HEK293T (cell line): ENCODE measurements at regions not wholly inside any gene's neighbourhood (a gene's known extent, or its start where the extent isn't known, plus 50 kb on each side); places are given as distances from the start of the nearest gene placed in this dataset.

Experiments used
- CTCF ChIA-PET: fragments of 350-600 bp; formaldehyde crosslinking; extraction: SDS; loops from one replicate; lab custom pipeline; 2021; ENCODE audit warnings: antibody characterized with exemption, inconsistent platforms; lab: Yijun Ruan, JAX
- POLR2A ChIA-PET: fragments of 350-600 bp; formaldehyde crosslinking; extraction: SDS; loops from one replicate; lab custom pipeline; 2020; ENCODE audit warnings: antibody characterized with exemption, inconsistent platforms; lab: Yijun Ruan, JAX
- DNase-seq: peaks from one replicate; pipeline ENCODE4 v3.0.0; 2012; ENCODE audit warnings: mixed read lengths; ENCODE audit errors: extremely low spot score
- ARNT ChIP-seq: fragments of 450-650 bp; IDR thresholded peaks from 2 replicates; pipeline ENCODE4 v1.6.1; 2017; ENCODE audit warnings: mild to moderate bottlenecking
- BHLHE40 ChIP-seq: fragments of 450-650 bp; IDR thresholded peaks from 2 replicates; pipeline ENCODE4 v1.6.1; 2016; ENCODE audit warnings: mild to moderate bottlenecking, moderate library complexity, borderline replicate concordance
- CTBP1 ChIP-seq: fragments of 450-650 bp; IDR thresholded peaks from 2 replicates; pipeline ENCODE4 v1.6.1; 2016; ENCODE audit warnings: borderline replicate concordance
- ELF4 ChIP-seq: fragments of 450-650 bp; IDR thresholded peaks from 2 replicates; pipeline ENCODE4 v1.6.1; 2017; ENCODE audit warnings: antibody characterized with exemption
- FOXA1 ChIP-seq: fragments of 450-650 bp; IDR thresholded peaks from 2 replicates; pipeline ENCODE4 v1.6.1; 2016; ENCODE audit warnings: mild to moderate bottlenecking
- FOXK2 ChIP-seq: fragments of 450-650 bp; IDR thresholded peaks from 2 replicates; pipeline ENCODE4 v1.6.1; 2016; ENCODE audit warnings: mild to moderate bottlenecking
- FOXM1 ChIP-seq: fragments of 450-650 bp; IDR thresholded peaks from 2 replicates; pipeline ENCODE4 v1.6.1; 2017; ENCODE audit warnings: mild to moderate bottlenecking, borderline replicate concordance
- HDGF ChIP-seq: fragments of 450-650 bp; IDR thresholded peaks from 2 replicates; pipeline ENCODE4 v1.6.1; 2017; ENCODE audit warnings: antibody characterized with exemption, borderline replicate concordance
- L3MBTL2 ChIP-seq: fragments of 450-650 bp; conservative IDR thresholded peaks from 2 replicates; pipeline ENCODE4 v1.6.1; 2016; ENCODE audit warnings: mild to moderate bottlenecking
- LEF1 ChIP-seq: fragments of 450-650 bp; IDR thresholded peaks from 2 replicates; pipeline ENCODE4 v1.6.1; 2017; ENCODE audit warnings: mild to moderate bottlenecking, borderline replicate concordance
- NFRKB ChIP-seq: fragments of 450-650 bp; IDR thresholded peaks from 2 replicates; pipeline ENCODE4 v1.6.1; 2016; ENCODE audit warnings: mild to moderate bottlenecking, moderate library complexity
- PKNOX1 ChIP-seq: fragments of 450-650 bp; IDR thresholded peaks from 2 replicates; pipeline ENCODE4 v1.6.1; 2016
- SP1 ChIP-seq: fragments of 450-650 bp; IDR thresholded peaks from 2 replicates; pipeline ENCODE4 v1.6.1; 2017
- SUZ12 ChIP-seq: fragments of 450-650 bp; IDR thresholded peaks from 2 replicates; pipeline ENCODE4 v1.6.1; 2016; ENCODE audit warnings: mild to moderate bottlenecking
- TARDBP ChIP-seq: fragments of 450-650 bp; IDR thresholded peaks from 2 replicates; pipeline ENCODE4 v1.6.1; 2016
- ZNF384 ChIP-seq: fragments of 450-650 bp; IDR thresholded peaks from 2 replicates; pipeline ENCODE4 v1.6.1; 2016

DNA sequence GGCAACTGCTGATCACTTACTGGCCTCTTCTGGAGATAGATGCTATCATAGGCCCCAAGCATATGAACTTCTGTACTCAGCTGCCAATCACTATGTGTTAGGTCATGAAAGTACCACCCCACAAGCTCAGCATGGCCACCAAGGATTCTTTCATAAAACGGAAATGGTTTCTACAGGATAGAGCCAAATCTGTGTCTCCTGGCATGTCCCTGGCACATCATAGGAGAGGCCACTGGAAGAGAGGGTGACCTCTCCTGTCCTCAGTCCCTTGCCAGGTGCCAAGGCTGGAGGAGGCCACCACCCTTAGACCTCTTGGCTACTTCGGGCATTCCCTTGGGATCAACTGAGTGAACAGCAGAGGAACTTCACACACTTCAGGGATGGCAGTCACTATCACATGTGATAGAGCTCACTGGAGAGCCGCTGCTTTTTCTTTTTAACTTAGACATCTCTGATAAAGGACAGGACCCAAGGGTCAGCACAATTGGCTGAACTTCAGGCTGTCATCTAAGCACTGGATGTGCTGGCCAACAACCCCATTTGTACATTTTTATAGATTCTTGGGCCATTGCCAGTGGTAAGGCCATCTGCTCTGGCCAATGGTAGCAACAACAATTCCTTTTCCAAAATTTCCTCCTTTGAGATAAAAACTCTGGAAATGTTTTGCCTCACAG lies 425.2 kb downstream of the SQOR start:
- TF ChIP-seq ELF4 (no peak), L3MBTL2 (no peak), PKNOX1 (no peak), ZNF384 (no peak), SP1 (no peak), SUZ12 (no peak), TARDBP (no peak), ARNT (no peak), CTBP1 (no peak), BHLHE40 (no peak), NFRKB (no peak), FOXA1 (no peak), LEF1 (no peak), HDGF (no peak), FOXM1 (no peak), FOXK2 (no peak)
- POLR2A ChIA-PET = no interaction called here
- CTCF ChIA-PET = interaction anchor here (0.6 kb wide), 1 partner anchor 10 kb away, joined by 3 read pairs; no protein-coding TSS in a partner anchor
- DNase-seq = no peak

GRCh38 chr15:46061002-46061401 lies 426.2 kb downstream of the SQOR start:
- TF ChIP-seq ZNF384 (no peak), PKNOX1 (no peak), SP1 (no peak), NFRKB (no peak), FOXK2 (no peak), FOXM1 (no peak), L3MBTL2 (no peak)
- DNase-seq = no peak
- CTCF ChIA-PET = no interaction called here
- POLR2A ChIA-PET = no interaction called here

DNA sequence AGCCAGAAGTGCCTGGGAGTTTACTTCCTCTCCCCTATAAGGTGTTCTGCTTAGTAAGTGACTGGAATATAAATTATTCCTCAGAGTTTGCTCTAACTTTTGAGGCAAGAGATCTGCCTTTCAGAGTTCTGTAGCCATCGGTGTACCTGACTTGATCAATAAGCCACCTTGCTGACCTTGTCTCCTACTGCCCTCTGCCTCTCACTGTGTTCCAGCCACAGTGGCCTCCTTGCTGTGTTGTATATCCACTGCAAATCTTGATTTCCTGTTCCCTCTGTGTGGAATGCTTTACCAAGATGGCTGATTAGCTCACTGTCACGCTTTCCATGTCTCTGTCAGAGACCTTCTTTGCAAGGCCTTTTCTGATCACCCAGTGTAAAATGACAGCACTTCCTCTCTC lies 442.4 kb downstream of the SQOR start:
- POLR2A ChIA-PET = no interaction called here
- TF ChIP-seq ZNF384 = no peak
- TF ChIP-seq FOXK2 = no peak
- TF ChIP-seq ARNT = no peak
- TF ChIP-seq SP1 = no peak
- TF ChIP-seq ELF4 = no peak
- no peak for TF ChIP-seq FOXA1
- no peak for TF ChIP-seq FOXM1
- no peak for TF ChIP-seq NFRKB
- DNase-seq = no peak
- CTCF ChIA-PET = no interaction called here

DNA sequence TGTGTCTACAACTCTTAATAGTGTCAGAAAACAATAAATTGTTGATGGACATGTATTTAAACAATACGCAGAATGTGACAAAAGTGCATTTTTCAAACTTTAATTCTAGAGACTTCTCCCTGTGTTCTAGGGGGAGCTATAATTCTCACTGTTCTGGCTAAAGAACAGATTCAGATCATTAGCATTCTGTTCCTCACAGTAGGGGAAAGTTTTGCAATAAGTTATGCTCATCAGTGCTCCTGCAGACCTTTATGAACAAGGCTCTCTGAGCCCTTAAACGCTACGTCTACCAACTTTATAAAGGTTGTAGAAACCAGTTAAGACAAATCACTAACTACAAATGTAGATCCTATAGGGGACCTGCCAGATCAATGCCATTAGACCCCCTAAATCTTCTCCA lies 444.2 kb downstream of the SQOR start:
- TF ChIP-seq FOXK2 (no peak), TARDBP (no peak), ZNF384 (no peak), SP1 (no peak), HDGF (no peak), ARNT (no peak)
- ChIA-PET POLR2A (no interaction called here), CTCF (no interaction called here)
- no peak for DNase-seq

GRCh38 chr15:46080016-46080415 lies 445.2 kb downstream of the SQOR start:
- TF ChIP-seq PKNOX1 (no peak), SUZ12 (no peak), CTBP1 (no peak), BHLHE40 (no peak), FOXM1 (no peak), L3MBTL2 (no peak), TARDBP (no peak), HDGF (no peak)
- POLR2A ChIA-PET = no interaction called here
- peak; percentile 5 for DNase-seq
- CTCF ChIA-PET = no interaction called here

DNA sequence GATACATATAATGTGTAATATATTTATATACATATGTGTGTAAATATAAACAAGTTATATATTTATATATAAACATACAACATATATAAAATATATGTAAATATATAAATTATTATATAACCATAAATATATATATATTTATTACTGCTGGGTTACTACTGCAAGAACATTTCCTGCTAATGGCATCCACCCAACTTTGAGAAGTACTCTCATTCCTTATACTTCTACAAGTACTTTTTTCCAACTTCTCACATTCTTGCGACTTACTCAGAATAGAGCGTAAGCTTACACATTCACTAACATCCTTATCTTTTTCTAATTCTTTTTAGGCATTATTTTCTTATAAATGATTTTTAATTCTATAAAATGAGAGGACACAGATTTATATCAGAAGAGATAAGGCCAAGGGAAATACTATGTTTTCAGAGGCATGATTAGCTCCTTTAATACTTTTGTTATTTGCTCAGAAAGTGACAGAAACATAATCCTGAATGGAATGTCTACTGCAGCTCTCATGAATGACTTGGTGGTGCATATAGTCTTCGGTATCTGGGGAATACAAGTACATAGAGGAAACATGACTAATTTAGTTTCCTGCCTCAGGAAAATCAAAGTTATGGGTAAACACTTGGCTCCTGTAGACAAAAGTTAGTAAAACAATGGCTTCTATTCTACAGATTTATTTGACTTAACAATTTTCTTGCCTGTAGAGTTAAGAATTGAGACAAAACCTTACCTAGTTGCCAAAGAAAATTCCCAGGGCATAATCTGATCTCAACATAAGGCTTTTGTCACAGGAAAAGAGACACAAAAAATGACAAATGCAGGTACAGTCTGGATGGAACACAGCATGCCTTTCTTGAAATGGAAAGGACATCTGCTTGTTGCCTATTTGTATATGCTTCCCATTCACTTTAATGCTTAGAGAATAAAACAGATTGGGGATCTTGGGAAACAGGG lies 453.9 kb downstream of the SQOR start:
- no peak for DNase-seq
- ChIA-PET POLR2A (no interaction called here), CTCF (no interaction called here)
- TF ChIP-seq ARNT (no peak), ELF4 (no peak), ZNF384 (no peak), FOXM1 (no peak), SUZ12 (no peak), LEF1 (no peak), PKNOX1 (no peak), FOXK2 (no peak)
